GM12878 (cell line): ENCODE measurements at regions not wholly inside any gene's neighbourhood (a gene's known extent, or its start where the extent isn't known, plus 50 kb on each side); places are given as distances from the start of the nearest gene placed in this dataset.

Experiments used
- CHD4 ChIP-seq: fragments of 200-600 bp; sonication (generic); IDR thresholded peaks from 2 replicates; pipeline ENCODE4 v1.6.1; 2016; ENCODE audit warnings: mild to moderate bottlenecking
- EP300 ChIP-seq, 2 experiments: fragments of 150-350 bp in 1 of 2; IDR thresholded peaks; 2 replicates each; pipeline ENCODE4 v1.6.1; 2011 to 2012; ENCODE audit warnings: low read depth in 2 of 2, low read length in 2 of 2, borderline replicate concordance in 1 of 2, improper control_type of control experiment in 1 of 2, inconsistent platforms in 1 of 2; ENCODE audit not compliant: control insufficient read depth in 1 of 2
- NR2F1 ChIP-seq: fragments of 450-650 bp; conservative IDR thresholded peaks from 2 replicates; pipeline ENCODE4 v1.6.1; 2017; ENCODE audit warnings: mild to moderate bottlenecking
- RCOR1 ChIP-seq: conservative IDR thresholded peaks from 2 replicates; pipeline ENCODE4 v1.6.1; 2012; ENCODE audit warnings: low read depth, low read length, improper control_type of control experiment
- TAF1 ChIP-seq: IDR thresholded peaks from 2 replicates; pipeline ENCODE4 v1.6.1; 2011; ENCODE audit warnings: mild to moderate bottlenecking, low read depth, low read length, borderline replicate concordance
- TCF7 ChIP-seq: IDR thresholded peaks from 2 replicates; pipeline ENCODE4 v1.6.1; 2014; ENCODE audit warnings: antibody characterized with exemption, borderline replicate concordance
- ZNF274 ChIP-seq: IDR thresholded peaks from one replicate; pipeline ENCODE4 v1.8.0; 2011; ENCODE audit not compliant: insufficient read length, insufficient read depth
- TF ChIP-seq, protein P1 (sequence below): fragments of 450-650 bp; formaldehyde crosslinking; IDR thresholded peaks from 2 replicates; pipeline ENCODE4 v1.4.0; 2020; ENCODE audit warnings: mild to moderate bottlenecking, moderate library complexity
- TF ChIP-seq, protein P2 (sequence below): fragments of 450-650 bp; IDR thresholded peaks from 2 replicates; pipeline ENCODE4 v1.6.1; 2017; ENCODE audit warnings: mild to moderate bottlenecking
- TF ChIP-seq, protein P3 (sequence below), 3 experiments: IDR thresholded peaks in 2 of 3; conservative IDR thresholded peaks in 1 of 3; 2 replicates each; pipeline ENCODE4 v1.5.1; 2011; ENCODE audit warnings: low read depth in 3 of 3, low read length in 3 of 3, mild to moderate bottlenecking in 3 of 3, control low read depth in 2 of 3, moderate library complexity in 2 of 3, inconsistent platforms in 1 of 3, mixed read lengths in 1 of 3; ENCODE audit not compliant: control insufficient read depth in 2 of 3, insufficient read depth in 1 of 3; ENCODE audit errors: extremely low read depth in 1 of 3
- TF ChIP-seq, protein P4 (sequence below): fragments of 450-650 bp; IDR thresholded peaks from 2 replicates; pipeline ENCODE4 v1.6.1; 2017; ENCODE audit warnings: antibody characterized with exemption, mild to moderate bottlenecking, moderate library complexity

DNA sequence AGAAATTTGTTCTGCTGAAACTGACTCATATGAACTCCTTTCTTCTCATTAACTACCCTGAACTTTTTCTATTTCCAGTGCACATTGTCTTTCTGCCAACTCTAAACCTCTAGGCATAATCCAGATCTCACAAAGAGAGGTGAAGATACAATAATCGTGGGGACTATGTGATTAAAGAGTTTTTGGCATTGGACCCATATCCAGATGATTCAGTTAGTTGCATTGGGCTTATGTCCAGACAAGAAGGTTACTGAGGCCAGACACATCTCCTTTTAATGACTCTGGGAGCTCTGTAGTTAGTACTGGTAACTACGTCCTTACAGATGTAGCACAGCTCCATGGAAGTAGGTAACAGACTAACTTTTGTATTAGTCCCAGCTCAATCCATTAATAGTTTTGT is 273.0 kb downstream of the CASP12 start:
- TF ChIP-seq, protein P1, sequence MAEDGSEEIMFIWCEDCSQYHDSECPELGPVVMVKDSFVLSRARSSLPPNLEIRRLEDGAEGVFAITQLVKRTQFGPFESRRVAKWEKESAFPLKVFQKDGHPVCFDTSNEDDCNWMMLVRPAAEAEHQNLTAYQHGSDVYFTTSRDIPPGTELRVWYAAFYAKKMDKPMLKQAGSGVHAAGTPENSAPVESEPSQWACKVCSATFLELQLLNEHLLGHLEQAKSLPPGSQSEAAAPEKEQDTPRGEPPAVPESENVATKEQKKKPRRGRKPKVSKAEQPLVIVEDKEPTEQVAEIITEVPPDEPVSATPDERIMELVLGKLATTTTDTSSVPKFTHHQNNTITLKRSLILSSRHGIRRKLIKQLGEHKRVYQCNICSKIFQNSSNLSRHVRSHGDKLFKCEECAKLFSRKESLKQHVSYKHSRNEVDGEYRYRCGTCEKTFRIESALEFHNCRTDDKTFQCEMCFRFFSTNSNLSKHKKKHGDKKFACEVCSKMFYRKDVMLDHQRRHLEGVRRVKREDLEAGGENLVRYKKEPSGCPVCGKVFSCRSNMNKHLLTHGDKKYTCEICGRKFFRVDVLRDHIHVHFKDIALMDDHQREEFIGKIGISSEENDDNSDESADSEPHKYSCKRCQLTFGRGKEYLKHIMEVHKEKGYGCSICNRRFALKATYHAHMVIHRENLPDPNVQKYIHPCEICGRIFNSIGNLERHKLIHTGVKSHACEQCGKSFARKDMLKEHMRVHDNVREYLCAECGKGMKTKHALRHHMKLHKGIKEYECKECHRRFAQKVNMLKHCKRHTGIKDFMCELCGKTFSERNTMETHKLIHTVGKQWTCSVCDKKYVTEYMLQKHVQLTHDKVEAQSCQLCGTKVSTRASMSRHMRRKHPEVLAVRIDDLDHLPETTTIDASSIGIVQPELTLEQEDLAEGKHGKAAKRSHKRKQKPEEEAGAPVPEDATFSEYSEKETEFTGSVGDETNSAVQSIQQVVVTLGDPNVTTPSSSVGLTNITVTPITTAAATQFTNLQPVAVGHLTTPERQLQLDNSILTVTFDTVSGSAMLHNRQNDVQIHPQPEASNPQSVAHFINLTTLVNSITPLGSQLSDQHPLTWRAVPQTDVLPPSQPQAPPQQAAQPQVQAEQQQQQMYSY: no peak
- TF ChIP-seq CHD4 (no peak), RCOR1 (no peak), ZNF274 (no peak), NR2F1 (no peak), TCF7 (no peak), TAF1 (no peak), EP300 (IDR thresholded peaks at IDR 0.05; ENCODE audit: borderline replicate concordance in 1 of 2, control insufficient read depth in 1 of 2, low read depth in 2 of 2, low read length in 2 of 2) (no peak)
- TF ChIP-seq, protein P2, sequence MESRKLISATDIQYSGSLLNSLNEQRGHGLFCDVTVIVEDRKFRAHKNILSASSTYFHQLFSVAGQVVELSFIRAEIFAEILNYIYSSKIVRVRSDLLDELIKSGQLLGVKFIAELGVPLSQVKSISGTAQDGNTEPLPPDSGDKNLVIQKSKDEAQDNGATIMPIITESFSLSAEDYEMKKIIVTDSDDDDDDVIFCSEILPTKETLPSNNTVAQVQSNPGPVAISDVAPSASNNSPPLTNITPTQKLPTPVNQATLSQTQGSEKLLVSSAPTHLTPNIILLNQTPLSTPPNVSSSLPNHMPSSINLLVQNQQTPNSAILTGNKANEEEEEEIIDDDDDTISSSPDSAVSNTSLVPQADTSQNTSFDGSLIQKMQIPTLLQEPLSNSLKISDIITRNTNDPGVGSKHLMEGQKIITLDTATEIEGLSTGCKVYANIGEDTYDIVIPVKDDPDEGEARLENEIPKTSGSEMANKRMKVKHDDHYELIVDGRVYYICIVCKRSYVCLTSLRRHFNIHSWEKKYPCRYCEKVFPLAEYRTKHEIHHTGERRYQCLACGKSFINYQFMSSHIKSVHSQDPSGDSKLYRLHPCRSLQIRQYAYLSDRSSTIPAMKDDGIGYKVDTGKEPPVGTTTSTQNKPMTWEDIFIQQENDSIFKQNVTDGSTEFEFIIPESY: no peak
- TF ChIP-seq, protein P3, sequence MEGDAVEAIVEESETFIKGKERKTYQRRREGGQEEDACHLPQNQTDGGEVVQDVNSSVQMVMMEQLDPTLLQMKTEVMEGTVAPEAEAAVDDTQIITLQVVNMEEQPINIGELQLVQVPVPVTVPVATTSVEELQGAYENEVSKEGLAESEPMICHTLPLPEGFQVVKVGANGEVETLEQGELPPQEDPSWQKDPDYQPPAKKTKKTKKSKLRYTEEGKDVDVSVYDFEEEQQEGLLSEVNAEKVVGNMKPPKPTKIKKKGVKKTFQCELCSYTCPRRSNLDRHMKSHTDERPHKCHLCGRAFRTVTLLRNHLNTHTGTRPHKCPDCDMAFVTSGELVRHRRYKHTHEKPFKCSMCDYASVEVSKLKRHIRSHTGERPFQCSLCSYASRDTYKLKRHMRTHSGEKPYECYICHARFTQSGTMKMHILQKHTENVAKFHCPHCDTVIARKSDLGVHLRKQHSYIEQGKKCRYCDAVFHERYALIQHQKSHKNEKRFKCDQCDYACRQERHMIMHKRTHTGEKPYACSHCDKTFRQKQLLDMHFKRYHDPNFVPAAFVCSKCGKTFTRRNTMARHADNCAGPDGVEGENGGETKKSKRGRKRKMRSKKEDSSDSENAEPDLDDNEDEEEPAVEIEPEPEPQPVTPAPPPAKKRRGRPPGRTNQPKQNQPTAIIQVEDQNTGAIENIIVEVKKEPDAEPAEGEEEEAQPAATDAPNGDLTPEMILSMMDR (IDR thresholded peaks at IDR 0.05 in 2 of 3, conservative IDR thresholded peaks at IDR 0.05 in 1 of 3; ENCODE audit: control insufficient read depth in 2 of 3, extremely low read depth in 1 of 3, insufficient read depth in 1 of 3, low read depth in 3 of 3, low read length in 3 of 3): no peak
- TF ChIP-seq, protein P4, sequence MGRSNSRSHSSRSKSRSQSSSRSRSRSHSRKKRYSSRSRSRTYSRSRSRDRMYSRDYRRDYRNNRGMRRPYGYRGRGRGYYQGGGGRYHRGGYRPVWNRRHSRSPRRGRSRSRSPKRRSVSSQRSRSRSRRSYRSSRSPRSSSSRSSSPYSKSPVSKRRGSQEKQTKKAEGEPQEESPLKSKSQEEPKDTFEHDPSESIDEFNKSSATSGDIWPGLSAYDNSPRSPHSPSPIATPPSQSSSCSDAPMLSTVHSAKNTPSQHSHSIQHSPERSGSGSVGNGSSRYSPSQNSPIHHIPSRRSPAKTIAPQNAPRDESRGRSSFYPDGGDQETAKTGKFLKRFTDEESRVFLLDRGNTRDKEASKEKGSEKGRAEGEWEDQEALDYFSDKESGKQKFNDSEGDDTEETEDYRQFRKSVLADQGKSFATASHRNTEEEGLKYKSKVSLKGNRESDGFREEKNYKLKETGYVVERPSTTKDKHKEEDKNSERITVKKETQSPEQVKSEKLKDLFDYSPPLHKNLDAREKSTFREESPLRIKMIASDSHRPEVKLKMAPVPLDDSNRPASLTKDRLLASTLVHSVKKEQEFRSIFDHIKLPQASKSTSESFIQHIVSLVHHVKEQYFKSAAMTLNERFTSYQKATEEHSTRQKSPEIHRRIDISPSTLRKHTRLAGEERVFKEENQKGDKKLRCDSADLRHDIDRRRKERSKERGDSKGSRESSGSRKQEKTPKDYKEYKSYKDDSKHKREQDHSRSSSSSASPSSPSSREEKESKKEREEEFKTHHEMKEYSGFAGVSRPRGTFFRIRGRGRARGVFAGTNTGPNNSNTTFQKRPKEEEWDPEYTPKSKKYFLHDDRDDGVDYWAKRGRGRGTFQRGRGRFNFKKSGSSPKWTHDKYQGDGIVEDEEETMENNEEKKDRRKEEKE: no peak
